Activated T-cell treated with anti-CD3 and anti-CD28 coated beads, Interleukin-2, amount 50 U/mL, for 4 hours (primary cell): ENCODE measurements at regions not wholly inside any gene's neighbourhood (a gene's known extent, or its start where the extent isn't known, plus 50 kb on each side); places are given as distances from the start of the nearest gene placed in this dataset.

ENCODE experiments used
- ATAC-seq, 2 donors: fragments of 200-7000 bp; cut with Tn5 transposase; one replicate each; pipeline ENCODE4 v1.10.0; 2021
- DNase-seq: peaks from one replicate; pipeline ENCODE4 v3.0.0-alpha.2; 2020
- H3K27me3 Mint-ChIP-seq: one replicate; pipeline ENCODE4 v1.8.0; 2021; ENCODE audit warnings: low read depth, mixed read lengths
- H3K36me3 Mint-ChIP-seq: one replicate; pipeline ENCODE4 v1.8.0; 2022; ENCODE audit warnings: mixed read lengths; ENCODE audit not compliant: insufficient read depth
- H3K4me1 Mint-ChIP-seq: one replicate; pipeline ENCODE4 v1.8.0; 2021; ENCODE audit warnings: low read depth, mixed read lengths
- H3K4me3 Mint-ChIP-seq: one replicate; pipeline ENCODE4 v1.8.0; 2021; ENCODE audit warnings: mild to moderate bottlenecking, moderate library complexity, mixed read lengths
- H3K9me3 Mint-ChIP-seq: one replicate; pipeline ENCODE4 v1.8.0; 2021; ENCODE audit warnings: mixed read lengths

DNA sequence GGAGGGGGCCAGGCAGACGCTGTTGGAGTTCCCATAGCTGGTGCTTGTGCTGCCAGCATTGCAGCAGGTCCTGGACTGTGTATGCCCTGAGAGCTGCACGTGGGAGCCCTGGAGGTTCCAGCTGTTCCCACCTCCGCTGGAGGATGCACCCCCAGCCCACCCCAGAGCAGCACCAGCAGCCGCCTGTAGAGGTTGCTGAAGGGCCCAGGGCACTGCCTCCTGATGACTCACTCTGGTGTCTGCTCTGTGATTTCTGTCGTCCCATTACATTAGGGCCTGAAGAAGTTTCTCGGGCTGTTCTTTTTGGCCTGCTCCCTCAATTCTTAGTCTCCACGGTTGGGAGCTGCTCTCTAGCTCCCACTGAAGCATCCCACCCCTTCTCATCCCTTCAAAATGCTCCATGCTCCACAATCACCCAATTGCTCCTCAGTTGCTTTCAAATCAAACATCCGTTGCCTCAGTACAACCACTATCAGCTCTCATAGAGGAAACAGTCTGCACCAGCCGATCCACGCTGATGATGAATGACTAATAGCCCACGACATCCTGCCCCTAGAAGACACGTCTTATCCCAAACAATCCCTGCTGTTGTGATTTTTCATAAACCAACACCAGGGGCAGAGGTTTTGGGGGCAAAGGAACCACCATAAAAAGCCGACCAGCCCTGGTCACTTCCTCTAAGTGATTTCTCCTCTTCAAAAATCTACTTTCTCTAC, 65.2 kb upstream of the RNF152 start:
- DNase-seq, result no peak
- peaks cover 2% of the 10 kb centered on the region for H3K27me3 Mint-ChIP-seq
- H3K9me3 Mint-ChIP-seq, result no peaks in the 10 kb centered on the region
- H3K4me3 Mint-ChIP-seq, result no peak overlapping the region
- peaks cover 4% of the 10 kb centered on the region for H3K4me1 Mint-ChIP-seq
- peak in 1 of 2 donors; percentile 56 for ATAC-seq
- no peaks in the 10 kb centered on the region for H3K36me3 Mint-ChIP-seq

DNA sequence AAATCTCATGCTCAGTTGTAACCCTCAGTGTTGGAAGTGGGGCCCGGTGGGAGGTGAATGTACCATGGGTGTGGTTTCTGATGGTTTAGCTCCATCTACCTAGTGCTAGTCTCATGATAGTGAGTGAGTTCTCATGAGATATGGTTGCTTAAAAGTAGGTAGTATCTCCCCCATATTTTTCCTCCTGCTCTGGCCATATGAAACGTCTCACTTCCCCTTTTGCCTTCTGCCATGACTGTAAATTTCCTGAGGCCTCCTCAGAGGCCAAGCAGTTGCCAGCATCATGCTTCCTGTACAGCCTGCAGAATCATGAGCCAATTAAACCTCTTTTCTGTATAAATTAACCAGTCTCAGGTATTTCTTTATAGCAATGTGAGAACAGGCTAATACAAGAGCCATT, 62.8 kb upstream of the RNF152 start:
- Mint-ChIP-seq H3K9me3 (no peaks in the 10 kb centered on the region), H3K4me1 (peaks cover 20% of the 10 kb centered on the region), H3K4me3 (no peak overlapping the region), H3K27me3 (peaks cover 2% of the 10 kb centered on the region), H3K36me3 (no peaks in the 10 kb centered on the region)
- ATAC-seq (no peak), DNase-seq (no peak)

DNA sequence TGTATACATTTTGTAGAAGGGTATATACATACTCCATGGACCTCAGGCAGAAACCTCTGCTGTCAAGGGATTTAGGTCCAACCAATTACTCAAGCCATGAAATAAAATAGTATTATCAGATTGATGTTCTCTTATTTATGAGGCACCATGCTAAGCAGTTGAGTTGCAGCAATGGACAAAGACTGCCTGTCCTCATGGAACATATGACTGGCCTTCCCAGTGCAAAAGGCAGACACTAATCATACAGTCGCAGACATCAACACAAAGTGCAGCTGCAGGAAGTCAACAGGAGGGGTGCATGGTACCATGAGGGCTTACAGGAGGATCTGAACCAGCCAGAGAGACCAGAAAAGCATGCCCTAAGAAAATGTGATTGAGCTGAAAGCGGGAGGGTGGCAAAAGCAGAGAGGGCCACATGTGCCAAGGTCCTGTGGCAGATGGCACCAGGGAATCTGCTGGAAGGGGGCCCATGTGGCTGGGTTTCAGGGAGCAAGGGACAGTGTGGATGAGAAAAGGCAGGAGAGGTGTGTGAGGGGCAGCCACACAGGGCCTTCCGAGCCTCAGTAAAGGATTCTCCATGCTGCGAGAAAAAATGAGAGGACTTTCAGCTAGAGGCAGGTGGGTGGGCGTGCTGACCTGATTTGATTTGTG, 61.4 kb upstream of the RNF152 start:
- H3K4me1 Mint-ChIP-seq, result peaks cover 21% of the 10 kb centered on the region
- H3K9me3 Mint-ChIP-seq, result no peaks in the 10 kb centered on the region
- H3K4me3 Mint-ChIP-seq, result no peak overlapping the region

DNA sequence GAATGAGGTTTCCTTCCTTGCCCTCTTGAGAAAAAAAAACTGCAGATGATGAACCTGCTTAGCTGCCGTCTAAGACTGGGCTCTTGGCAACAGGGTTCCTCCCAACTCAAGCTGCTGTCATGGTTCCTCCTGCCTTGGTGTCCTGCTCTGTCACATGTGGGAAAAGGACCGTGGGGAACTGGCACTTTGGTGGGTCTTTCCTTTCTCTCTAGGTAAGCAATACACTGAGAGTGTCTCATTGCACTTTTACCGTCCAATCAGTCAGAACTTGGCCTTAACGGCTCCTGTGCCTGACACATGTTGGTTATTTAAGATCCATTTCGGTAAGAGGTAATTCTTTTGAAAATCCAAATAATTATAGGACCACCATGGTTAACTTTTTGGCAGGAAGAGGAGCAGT, 60.8 kb upstream of the RNF152 start:
- H3K4me3 Mint-ChIP-seq, result no peak overlapping the region
- DNase-seq, result no peak
- no peak for ATAC-seq

More for the DNA sequence above, 61.4 kb upstream of the RNF152 start:
- Mint-ChIP-seq H3K36me3 (no peaks in the 10 kb centered on the region), H3K27me3 (peaks cover 7% of the 10 kb centered on the region)
- DNase-seq (no peak), ATAC-seq (no peak)

DNA sequence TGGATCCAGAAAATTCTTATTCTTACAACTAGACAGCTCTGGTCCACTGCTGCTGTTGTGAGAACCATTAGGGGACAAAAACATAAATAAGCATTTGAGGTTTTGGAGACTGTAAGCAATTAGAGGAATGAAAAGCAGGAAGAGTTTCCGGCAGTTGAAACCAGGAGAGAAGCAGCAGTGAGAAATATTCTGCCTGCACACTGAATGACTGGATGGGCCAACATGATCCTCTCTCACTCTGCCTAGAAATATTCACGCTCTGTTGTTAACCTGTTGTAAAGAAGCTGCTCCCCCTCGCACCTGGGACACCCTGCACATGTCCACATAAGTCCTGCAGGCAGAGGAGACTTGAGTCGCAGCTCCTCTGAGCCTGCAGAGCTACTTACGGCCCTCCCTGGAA, 60.4 kb upstream of the RNF152 start:
- no peaks in the 10 kb centered on the region for H3K36me3 Mint-ChIP-seq
- DNase-seq (no peak), ATAC-seq (no peak)
- no peak overlapping the region for H3K4me3 Mint-ChIP-seq
- H3K27me3 Mint-ChIP-seq, result peaks cover 7% of the 10 kb centered on the region
- H3K9me3 Mint-ChIP-seq, result no peaks in the 10 kb centered on the region
- peaks cover 28% of the 10 kb centered on the region for H3K4me1 Mint-ChIP-seq

More for the DNA sequence above, 60.8 kb upstream of the RNF152 start:
- H3K9me3 Mint-ChIP-seq, result no peaks in the 10 kb centered on the region
- no peaks in the 10 kb centered on the region for H3K36me3 Mint-ChIP-seq
- peaks cover 7% of the 10 kb centered on the region for H3K27me3 Mint-ChIP-seq
- H3K4me1 Mint-ChIP-seq, result peaks cover 26% of the 10 kb centered on the region

DNA sequence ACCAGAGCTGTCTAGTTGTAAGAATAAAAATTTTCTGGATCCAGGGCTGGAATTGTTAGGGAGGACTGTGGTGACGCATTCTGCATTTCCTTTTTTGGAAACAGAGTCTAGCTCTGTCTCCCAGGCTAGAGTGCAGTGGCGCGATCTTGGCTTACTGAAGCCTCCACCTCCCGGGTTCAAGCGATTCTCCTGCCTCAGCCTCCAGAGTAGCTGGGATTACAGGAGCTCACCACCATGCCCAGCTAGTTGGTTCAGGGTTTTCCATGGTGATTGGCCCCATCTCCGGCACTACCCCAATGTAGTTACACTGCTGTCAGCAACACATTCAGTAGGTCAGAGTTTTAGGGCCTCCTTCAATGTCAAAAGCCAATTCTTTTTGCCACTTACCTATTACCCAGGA, 58.6 kb upstream of the RNF152 start:
- ATAC-seq (no peak), DNase-seq (no peak)
- Mint-ChIP-seq H3K36me3 (no peaks in the 10 kb centered on the region), H3K4me3 (no peak overlapping the region), H3K4me1 (peaks cover 28% of the 10 kb centered on the region), H3K27me3 (peaks cover 8% of the 10 kb centered on the region), H3K9me3 (no peaks in the 10 kb centered on the region)

DNA sequence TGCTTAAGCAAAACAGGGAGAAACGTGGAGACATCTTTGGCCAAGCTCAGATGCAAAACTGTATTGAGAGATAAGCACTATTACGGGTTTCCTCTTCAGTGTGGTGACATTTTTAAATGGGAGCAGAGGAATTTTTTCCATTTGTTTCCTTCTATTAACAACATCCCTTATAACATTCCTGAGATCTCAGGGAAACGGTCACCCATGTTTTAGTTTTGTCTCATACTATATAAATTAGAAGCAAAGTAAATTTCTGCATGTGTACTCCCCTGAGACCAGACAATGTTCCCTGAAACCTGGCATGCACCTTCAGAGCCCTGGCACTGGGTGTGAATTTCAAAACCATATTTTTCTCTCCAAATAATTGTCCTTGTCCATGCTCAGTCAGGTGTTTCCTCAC, 57.6 kb upstream of the RNF152 start:
- H3K4me3 Mint-ChIP-seq, result no peak overlapping the region
- no peaks in the 10 kb centered on the region for H3K9me3 Mint-ChIP-seq
- no peak for ATAC-seq
- no peak for DNase-seq
- peaks cover 8% of the 10 kb centered on the region for H3K27me3 Mint-ChIP-seq
- H3K36me3 Mint-ChIP-seq, result no peaks in the 10 kb centered on the region
- peaks cover 28% of the 10 kb centered on the region for H3K4me1 Mint-ChIP-seq

DNA sequence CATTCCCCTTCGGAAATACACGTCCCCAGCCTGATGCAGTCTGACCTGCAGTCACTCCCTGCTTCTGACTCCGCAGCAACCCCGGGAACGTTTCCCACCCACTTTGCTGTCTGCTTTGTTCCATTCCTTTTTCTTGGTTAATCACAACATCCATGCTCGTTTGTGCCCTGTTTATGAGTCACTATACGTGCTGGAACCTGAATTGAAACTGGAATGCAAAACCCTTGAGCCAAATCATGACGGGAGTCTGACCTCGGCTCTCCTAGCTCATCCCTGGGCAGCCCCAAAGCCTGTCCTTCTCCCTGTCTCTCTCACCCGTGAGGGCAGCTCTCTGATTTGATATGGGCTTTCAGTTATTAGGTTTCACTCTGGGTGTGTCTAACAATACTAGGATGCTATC, 57.1 kb upstream of the RNF152 start:
- Mint-ChIP-seq H3K4me1 (peaks cover 28% of the 10 kb centered on the region), H3K27me3 (peaks cover 8% of the 10 kb centered on the region), H3K4me3 (no peak overlapping the region), H3K36me3 (no peaks in the 10 kb centered on the region), H3K9me3 (no peaks in the 10 kb centered on the region)
- ATAC-seq, result no peak
- no peak for DNase-seq

DNA sequence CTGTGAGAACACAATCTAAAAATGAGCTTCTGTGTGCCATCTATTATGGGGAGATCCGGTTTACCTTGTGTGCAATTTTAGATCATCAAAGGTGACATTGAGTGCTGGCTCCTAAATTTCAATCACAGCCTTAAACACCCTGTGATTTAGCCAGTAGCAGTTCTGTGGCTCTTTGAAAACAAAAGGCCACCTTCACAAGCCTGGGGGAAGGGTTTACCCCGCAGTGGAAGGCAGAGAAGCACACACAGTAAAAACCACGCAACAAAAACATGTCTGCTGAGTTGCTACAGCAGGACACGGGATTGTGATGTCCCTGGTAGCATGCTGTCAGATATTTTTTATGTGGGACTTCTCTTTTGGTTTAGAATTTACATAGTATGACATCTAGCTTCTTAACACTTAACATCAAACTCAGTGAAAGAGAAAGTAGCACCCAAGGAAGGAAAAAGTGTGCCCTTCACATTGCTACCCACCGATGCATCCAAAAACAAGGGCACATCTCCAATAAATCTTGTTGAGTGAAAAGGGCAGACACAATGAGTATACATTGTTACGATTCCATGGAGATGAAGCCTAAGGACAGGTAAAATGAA, 56.1 kb upstream of the RNF152 start:
- peaks cover 30% of the 10 kb centered on the region for H3K4me1 Mint-ChIP-seq
- no peak overlapping the region for H3K4me3 Mint-ChIP-seq
- peaks cover 8% of the 10 kb centered on the region for H3K27me3 Mint-ChIP-seq
- H3K9me3 Mint-ChIP-seq, result no peaks in the 10 kb centered on the region
- DNase-seq (no peak), ATAC-seq (peak in 1 of 2 donors; percentile 19)
- H3K36me3 Mint-ChIP-seq, result no peaks in the 10 kb centered on the region

DNA sequence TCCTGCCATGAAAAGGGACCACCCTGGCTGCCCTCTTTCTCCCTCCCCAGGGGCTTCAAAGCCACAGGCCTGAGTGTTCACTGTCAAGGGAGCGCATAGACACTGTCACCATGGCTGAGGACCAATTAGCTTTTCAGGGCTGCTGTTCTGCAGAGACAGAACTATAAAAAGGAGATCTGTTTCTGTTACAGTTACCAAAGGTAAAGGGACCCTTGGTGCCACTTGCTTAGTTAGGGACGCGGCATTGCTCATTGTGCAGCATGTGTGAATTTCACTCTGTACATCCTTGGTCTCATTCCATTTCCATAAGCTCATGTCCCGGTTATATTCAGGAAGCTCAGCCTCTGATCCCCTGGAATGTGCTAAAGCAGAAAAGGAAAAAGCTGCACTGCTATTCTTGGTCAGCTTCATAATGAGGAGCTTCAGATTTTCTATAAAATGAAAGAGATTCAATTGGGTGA, 55.5 kb upstream of the RNF152 start:
- H3K9me3 Mint-ChIP-seq, result no peaks in the 10 kb centered on the region
- H3K4me1 Mint-ChIP-seq, result peaks cover 29% of the 10 kb centered on the region
- H3K36me3 Mint-ChIP-seq, result no peaks in the 10 kb centered on the region
- DNase-seq (no peak), ATAC-seq (no peak)
- H3K4me3 Mint-ChIP-seq, result no peak overlapping the region
- peaks cover 8% of the 10 kb centered on the region for H3K27me3 Mint-ChIP-seq

DNA sequence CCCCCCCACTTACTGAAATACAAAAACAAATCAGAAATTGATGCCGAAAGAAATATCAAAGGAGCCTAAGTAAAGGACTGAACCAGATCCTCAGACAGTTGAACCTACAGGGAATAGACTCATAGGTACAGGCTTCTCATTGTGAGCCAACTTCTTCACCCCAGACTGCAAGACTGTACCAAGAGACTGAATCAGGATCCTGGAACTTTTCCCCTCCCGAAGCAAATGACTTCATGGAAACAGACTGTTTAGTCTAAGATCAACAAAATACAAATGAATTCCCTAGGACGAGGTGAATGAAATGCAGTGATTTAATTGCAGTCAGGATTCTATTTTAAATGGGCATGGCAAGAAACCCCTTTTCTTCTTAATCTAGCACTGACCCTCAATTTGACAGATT, 53.6 kb upstream of the RNF152 start:
- peaks cover 23% of the 10 kb centered on the region for H3K4me1 Mint-ChIP-seq

DNA sequence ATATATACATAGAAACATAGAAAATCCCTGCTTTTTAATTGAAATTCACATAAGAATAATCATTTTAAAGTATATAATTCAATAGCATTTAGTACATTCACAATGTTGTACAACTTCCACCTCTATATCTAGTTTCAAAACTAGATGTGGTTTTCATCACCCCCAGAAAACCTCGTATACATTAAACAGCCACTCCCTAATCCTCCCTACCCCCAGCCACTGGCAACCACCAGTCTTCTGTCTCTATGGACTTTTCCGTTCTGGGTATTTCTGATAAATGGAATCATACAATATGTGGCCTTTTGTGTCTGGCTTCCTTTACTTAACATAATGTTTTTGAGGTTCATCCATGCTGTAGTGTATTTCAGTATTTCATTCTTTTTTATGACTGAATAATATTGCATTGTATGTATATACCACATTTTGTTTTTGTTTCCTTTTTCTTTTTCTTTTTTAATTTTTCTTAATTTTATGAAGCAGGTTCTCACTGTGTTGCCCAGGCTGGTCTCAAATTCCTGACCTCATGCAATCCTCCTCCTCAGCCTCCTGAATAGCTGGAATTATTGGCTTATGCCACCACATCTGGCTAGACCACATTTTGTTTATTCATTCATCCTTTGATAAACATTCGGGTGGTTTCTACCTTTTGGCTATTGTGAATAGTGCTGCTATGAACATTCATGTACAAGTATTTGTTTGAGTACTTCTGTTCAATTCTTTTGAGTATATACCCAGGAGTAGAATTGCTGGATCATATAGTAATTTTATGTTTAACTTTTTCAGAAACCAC, 50.6 kb upstream of the RNF152 start:
- no peaks in the 10 kb centered on the region for H3K36me3 Mint-ChIP-seq
- ATAC-seq (no peak), DNase-seq (no peak)
- peaks cover 16% of the 10 kb centered on the region for H3K4me1 Mint-ChIP-seq
- H3K4me3 Mint-ChIP-seq, result no peak overlapping the region
- peaks cover 4% of the 10 kb centered on the region for H3K9me3 Mint-ChIP-seq
- peaks cover 1% of the 10 kb centered on the region for H3K27me3 Mint-ChIP-seq

More for the DNA sequence above, 53.6 kb upstream of the RNF152 start:
- Mint-ChIP-seq H3K36me3 (no peaks in the 10 kb centered on the region), H3K27me3 (peaks cover 8% of the 10 kb centered on the region), H3K4me3 (no peak overlapping the region), H3K9me3 (no peaks in the 10 kb centered on the region)
- ATAC-seq, result no peak
- no peak for DNase-seq
